SHP77 treated with DMSO at 0.1 percent for 48 hours (cell line): ENCODE measurements at regions not wholly inside any gene's neighbourhood (a gene's known extent, or its start where the extent isn't known, plus 50 kb on each side); places are given as distances from the start of the nearest gene placed in this dataset.
"Not testable (repeated sequence)": the region's sequence is repeated elsewhere in the genome, so short reads cannot be mapped to it uniquely, and the experiment has no call there.

Experiments used
- DNase-seq: peaks from one replicate; lab custom pipeline; 2025; lab: John Stamatoyannopoulos, UW

DNA sequence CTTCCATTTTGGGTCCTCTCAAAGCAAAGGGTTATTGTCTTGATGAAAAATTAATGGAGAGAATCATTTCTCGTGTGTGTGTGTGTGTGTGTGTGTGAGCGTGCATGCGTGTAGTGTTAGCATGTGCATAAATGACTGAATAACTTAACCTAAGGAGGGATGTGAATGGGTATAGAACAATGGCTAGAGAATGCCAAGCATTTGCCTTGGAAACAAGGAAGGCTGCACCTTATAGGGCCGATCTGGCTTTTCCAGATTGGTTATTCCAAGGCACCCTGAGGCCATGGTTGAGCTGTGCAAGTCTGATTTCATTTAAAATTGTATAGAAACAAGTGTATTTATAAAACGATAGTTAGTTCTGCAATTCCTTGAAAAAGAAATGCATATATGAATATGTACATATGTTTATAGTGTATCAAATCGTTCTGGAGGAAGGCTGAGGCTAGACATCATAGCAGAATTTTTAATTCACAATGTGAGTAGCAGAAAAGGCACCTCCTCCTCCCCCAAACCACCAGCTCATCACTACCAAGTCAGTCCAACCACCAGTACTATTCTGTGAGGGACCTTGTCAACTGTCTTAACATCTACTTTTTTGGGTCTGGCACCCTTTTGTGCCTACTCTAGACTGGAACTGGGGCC, 322.7 kb upstream of the ISX start:
- DNase-seq = no peak

DNA sequence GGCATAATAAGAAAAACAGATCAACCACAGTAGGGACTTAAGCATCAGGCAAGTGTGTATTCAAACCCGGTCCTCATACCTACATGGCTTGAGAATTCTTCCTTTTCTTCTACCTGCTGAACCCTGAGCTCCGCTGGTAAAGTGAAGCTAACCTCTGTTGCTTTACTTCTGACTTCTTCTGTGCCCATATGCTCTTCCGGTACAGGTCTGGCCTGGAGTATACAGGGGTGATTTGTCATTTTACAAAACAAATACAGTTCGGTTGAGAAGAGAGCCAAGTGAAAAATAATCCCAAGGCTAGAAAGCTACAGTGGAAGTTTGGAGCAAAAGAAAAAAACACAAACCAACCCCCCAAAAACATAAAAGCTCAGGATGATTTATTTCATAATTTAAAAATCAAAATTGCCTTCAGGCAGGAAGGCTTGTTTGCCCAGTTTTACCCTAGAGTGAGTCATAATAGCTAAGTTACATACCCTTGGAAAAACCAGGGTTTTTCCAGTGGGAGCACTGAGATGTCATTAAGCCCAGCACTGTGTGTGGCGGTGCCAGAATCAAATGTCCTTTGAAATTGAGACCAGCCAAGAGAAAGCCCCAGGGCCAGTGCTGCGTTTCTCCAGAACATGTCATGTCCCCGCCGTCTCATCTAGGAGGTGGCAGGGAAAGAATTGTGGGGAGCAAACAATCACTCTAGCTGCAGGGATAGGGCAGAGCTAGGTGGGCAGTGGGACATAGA, 305.5 kb upstream of the ISX start:
- DNase-seq = no peak

DNA sequence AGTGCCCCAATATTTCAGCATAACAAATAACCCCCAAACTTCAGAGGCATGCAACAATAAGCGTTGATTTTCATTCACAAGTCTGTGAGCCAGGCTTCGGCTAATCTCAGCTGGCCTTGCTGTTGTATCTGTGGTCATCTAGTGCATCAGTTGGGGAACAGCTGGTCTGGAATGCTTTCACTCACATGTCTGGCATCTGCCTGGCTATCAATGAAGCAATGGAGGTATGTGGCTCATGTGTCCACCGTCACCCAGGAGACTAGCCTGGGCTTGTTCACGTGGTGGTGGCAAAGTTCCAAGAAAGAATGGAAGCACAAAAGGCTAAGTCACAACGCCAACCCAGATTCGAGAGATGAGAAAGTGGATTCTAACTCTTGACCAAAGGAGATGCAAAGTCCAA, 304.8 kb upstream of the ISX start:
- DNase-seq = no peak

DNA sequence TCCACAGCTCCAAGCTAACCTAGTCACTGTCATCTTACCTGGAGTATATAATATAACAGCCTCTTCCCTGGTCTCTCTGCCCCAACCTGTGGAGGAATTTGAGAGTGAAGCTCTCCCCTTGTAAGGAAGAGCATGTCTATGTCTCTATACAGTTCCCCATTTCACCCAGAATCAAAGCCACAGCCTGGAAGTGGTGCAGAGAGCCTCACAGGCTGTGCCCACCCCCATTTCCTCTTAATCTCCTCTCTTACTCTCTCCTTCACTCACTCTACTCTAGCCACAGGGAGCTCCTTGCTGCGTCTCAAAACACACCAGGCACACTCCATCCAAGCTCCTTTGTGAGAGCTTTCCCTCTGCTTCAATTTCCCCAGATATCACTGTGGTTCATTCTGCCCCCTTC, 302.5 kb upstream of the ISX start:
- DNase-seq = no peak

DNA sequence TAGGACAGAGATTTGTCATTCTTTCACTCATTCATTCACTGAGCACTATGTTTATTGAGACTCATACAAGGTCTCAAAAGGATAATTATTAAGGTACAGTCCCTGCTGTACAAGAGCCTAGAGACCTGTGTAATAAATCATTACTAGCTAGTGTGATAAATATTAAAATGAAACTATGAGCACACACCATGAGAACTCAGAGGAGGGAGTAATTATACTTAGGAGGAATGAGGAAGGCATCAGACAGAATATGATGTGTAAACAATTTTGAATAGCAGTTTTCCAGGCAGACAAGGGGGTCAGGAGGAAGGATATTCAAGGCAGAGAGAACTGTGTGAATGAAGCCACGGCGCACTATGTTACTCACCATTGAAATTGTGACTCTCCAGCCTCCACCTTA, 300.8 kb upstream of the ISX start:
- no peak for DNase-seq

DNA sequence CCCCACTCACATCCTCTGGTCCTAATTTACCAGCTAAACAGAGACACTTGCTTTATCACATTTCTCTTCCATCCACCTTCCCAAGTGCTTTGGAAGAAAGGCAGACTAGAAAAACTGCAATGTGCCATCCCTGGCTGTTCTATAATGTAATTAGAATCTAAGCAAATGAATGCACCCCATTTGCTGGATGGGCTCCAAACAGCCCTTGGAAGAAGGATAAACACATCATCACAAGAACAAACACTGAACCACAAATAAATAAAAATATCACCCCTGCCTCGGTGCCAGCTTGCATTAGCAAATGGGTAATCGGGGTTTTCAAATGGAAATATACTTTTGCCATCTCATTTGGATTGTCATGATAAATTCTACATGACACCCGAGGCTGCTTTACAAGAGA, 296.6 kb upstream of the ISX start:
- DNase-seq = no peak

DNA sequence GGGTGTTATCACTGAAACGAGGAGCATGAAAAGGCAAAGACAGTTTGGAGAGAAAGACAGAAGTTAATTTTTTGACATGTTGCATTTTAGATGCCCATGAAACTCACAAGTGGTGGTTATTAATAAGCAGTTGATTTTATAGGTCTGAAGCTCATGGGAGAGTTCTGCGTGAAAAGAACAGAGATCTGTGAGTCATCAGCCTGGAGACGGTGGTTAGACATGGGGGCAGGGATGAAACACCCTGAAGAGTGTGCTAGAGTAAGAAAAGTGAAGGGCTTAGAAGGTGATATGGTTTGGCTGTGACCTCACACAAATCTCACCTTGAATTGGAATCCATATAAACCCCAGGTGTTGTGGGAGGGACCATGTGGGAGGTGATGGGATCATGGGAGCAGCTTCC, 289.1 kb upstream of the ISX start:
- no peak for DNase-seq

DNA sequence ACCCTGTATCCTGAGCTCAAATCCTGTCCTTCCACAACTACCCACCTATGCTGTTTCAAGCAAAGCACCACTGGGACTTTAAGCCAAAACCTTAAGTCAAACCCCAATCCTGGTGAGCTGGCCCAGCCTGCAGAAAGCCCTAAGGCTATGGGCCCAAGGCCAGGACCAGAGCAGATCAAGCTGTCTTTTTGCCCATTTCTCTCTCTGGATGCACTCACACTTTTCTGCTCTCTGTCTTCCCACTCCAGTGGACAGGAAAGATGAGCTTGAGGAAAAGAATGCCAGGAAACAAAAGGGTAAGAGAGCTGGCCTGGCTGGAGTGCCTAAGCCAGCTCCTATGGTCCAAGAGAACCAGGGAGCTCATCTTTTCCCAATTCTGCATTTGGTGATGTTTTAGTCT, 284.3 kb upstream of the ISX start:
- no peak for DNase-seq

DNA sequence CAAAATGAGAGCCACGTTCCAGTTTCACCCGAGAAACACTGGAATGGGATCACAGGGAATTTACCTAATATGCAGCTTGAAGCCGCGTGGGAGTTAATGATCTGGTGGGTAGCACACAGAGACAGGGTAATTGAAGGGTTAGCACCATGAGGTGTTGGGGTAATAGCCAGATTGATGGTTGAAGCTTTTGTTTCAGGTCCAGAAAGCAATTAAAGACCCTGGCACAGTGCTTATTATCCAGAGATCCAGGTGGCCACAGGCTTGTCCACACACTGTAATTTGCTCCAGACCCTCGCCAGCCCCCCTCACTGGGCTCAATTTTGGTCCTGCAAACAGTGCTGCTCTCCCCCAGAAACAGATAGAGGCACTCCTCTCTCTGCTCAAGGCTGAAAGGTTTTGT, 282.5 kb upstream of the ISX start:
- DNase-seq = no peak

DNA sequence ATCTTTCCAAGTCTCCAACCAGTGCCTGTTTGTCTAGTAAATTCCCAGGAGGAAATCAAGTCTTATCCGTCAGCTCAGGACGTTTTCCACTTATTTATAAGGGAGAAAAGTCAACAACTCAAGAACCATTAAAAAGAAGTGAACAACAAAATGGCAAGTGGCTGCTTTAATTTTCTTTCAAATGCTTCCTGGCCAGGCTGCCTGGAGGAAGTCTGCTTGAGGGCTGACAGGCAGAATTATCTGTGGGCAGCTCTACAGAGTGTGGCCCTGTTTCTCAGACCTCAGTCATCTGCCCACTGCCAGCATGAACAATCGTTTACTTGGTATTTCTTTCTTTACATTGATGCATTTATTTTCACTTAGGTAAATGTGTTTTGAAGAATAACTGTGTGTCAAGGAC, 281.9 kb upstream of the ISX start:
- DNase-seq = no peak

DNA sequence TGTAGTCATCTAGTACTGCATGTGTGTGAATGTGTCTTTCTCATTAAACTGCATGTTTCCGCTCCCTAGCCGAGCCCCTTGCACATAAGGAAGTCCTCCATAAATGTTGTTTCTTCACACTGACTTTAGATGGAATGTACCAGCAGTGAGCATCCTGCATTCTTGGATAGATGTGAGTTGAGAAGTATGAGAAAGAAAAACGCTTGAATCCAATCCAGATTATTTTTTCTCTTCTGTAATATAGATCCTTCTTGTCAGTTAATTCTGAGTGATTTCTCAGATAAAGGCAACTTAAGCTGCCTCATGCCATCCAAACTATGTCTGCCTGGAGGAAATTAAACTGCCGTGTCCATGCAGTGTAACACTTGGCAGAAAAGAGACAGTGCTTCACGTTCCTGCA, 268.1 kb upstream of the ISX start:
- DNase-seq = no peak

DNA sequence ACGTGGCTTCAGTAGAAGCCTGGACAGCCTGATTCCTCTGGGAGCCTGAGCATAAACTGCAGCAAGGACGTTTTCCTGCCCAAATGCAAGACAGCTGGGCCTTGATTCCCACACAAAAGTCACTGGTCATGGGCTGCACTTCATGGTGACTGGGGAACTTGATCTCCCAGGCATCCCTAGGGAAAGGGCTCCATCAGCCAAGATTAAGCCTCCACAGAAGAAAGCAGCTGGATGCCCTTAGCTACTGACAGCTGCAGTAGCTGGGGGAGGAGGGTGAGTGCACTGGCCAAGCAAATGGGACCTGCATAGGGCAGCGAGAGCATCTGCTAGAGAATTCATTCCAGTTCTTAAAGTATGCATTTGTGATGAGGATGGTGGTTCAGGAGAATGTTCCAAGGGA, 267.4 kb upstream of the ISX start:
- DNase-seq = no peak

DNA sequence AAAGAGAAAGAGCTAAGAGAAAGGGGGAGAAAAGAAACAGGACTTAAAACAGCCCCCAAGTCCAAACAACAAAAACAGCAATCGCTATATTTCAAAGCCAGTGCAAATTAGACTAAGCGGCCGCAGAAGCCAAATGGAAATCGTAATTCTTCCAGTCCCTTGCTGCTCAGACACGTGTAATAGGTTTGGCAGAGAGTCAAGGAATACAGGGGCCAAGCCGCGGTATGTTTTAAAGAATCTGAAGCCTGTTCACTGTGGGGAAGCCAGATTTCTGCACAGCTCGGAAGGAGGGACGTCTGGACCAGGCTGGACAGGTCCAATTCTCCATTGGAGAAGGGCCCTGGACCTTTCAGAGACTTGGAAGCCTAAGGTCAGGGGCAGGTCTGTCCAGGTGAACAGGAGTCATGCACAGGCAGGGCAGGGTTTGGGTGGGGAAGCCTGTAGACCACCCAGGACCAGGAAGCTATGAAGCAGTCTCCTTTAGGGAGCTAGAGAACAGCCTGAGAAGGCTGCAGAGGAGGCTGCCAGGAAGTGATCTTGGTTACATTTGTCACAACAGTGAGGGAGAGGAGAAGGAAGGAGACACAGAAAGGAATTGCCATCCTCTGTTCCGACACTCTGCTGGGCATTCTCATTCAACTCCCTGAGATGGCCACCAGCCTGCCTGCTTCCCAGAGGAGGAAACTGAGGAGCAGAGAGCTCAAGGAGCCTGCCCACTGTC, 265.5 kb upstream of the ISX start:
- DNase-seq = no peak

DNA sequence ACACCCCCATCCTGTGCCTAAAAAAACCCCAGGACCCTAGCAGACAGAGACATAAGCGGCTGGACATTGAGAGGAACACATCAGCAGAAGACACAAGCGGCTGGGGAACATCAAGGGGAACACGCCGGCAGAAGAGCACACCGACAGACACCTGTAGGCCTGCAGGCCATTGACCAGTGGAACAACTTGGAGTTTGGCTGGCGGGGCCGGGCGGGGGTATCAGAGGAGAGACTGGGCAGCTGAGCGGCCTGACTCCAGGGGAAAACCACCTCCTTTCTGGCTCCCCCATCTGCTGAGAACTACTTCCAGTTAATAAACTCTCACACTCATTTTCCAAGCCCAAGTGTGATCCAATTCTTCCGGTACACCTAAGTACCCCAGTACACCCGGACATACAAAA, 264.7 kb upstream of the ISX start:
- no peak for DNase-seq

DNA sequence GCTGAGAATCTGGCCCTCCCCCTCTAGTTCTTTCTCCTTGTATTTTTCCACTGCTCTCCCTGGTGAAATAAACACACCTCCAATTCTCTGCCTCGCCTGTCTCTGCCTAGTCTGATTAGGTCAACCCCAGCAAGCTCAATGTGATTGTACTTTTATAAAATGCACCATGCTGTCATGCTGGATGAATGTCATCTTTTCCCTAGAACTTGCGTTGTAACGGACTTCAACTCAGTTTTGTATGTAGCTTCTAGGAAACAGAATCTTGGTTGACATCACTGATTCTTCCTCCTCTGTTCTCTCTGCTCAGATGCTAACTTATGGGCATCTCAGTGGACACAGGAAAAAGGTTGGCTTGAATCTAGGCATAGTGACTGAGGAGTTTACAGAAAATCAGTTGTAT, 261.9 kb upstream of the ISX start:
- DNase-seq = no peak

DNA sequence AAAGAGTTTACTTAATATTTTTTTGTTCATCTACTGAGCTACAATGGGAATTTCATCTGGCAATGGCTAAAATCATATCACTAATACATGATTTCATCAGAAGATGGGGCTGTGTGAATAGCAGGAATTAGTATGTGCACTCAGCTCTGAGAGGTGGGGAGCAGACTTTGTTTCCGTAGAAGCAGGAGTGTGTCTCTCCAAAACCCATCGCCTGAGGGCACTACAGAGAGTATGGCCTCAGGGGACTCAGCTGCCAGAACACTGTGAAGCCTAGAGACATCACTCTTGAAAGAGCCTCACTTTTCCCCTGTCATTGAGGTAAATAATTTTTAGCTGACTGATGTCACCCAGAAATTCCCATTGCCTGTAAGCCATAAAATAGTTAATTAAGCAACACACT, 261.4 kb upstream of the ISX start:
- no peak for DNase-seq

DNA sequence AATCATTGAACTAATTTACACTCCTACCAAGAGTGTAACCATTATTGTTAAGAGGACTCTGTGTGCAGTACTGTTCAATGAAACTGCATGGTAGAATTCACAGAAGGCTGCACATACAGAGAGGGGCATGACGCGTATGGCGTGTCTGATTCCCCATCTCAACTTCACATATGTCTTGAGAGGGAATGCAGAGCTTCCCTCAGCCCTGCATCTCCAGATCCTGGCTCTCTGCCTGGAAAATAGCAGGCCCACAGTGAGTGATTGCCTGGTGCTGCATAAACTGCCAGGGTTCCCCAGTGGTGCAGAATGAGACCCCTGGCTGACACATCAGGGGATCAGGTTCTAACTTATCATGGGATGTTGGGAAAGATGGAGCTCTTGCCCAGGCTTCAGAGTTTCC, 260.2 kb upstream of the ISX start:
- no peak for DNase-seq

DNA sequence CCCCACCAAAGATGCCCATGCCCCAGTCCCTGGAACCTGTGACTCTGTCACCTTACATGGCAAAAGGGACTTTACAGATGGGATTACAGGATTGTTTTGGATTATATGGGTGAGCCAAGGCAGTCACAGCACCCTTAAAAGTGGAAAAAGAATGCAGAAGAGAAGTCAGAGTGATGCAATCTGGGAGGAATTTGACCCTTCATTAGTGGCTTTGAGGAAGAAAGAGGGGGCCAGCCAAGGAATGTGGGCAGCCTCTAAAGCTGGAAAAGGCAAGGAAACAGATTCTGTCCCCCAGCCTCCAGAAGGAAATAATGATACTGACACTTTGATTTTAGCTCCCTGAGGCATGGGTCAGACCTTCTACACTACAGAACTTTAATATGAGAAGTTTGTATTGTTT, 257.3 kb upstream of the ISX start:
- DNase-seq = no peak

DNA sequence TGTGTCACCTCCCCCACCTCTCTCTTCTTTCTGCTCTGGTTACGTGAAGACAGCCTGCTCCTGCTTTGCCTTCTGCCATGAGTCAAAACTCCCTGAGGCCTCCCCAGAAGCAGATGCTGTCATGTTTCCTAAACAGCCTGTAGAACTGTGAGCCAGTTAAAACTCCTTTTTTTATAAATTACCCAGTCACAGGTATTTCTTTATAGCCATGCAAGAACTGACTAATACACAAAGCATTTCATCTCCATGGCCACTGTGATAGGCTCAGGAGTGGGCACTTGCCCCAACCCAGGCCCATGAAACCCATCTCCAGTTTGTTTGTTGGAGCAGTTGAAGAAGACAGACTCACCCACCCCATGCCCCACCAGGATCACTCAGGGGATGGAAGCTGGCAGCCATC, 253.3 kb upstream of the ISX start:
- no peak for DNase-seq

DNA sequence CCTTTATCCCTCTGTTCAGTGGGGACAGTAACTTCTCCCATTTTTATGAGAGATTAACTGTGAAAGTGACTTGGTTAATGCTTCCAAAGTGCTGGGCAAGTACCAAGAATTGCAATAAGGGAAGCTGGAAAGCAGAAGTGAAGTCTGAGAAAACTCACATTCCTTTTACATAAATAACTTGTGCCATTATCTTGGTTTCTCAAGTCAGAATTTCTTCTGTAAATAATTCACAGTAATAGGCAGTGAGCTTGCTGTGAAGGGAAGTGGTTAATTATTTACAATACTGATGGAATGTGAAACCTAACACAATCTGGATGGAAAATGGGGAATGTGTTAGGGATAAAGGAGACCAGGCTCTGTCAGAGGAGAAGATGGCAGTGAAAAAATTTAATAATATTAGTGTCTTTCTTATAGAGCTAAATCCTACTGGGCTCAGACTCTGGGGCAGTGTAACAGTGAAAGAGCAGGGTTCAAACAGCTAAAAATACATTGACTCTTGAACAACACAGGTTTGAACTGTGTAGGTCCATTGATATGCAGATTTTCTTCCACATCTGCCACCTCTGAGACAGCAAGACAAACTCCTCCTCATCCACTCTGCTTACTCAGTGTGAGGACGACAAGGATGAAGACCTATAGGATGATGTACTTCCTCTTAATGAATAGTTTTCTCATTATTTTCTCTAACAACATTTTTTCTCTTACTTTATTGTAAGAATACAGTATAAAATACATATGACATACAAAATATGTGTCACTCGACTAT, 251.5 kb upstream of the ISX start:
- DNase-seq = no peak

DNA sequence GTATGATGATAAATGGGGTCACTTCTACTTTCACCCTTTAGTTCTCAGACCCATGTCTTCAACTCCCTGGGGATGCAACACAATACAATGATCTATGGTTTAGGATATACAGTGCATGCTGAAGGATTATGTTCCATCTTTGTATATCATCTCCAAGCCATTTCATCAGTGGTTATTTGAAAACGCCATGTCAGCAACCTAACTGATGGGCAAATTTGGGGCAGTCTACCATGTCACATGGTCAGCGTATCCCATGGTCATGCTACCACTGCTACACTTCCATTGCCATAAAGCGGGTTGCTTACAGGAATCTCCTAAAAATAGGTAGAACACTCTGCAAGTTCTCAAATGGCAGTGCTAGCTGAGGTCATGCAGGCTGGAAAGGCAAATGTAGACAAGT, 236.5 kb upstream of the ISX start:
- no peak for DNase-seq

DNA sequence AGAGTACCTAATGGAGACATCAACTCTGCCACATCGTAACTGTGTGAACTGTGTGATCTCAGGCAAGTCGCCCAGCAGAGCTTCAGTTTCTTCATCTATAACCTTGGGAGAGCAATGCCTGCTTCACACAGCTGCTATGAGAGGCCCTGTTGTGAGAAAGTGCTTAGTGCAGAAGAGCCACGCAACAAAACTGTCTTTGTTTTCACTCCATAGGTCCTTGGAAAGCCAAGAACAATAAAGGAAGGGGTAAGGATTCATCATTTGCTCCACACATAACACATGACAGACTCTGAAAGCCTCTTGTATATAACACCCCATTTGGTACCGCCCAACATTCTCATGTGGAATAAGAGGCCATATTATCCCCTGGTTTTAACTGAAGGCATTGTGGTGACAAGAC, 231.9 kb upstream of the ISX start:
- no peak for DNase-seq

DNA sequence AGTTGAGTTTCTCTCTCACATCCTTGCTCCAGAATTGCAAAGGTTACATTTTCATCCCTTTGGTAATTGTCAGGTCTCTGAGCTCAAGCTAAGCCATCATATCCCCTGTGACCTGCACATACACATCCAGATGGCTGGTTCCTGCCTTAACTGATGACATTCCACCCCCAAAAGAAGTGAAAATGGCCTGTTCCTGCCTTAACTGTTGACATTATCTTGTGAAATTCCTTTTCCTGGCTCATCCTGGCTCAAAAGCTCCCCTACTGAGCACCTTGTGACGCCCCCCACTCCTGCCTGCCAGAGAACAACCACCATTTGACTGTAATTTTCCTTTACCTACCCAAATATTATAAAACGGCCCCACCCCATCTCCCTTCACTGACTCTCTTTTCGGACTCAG, 231.4 kb upstream of the ISX start:
- not testable (repeated sequence) for DNase-seq
